HG03159 (cell line): ENCODE measurements at regions not wholly inside any gene's neighbourhood (a gene's known extent, or its start where the extent isn't known, plus 50 kb on each side); places are given as distances from the start of the nearest gene placed in this dataset.
"Not testable (repeated sequence)": the region's sequence is repeated elsewhere in the genome, so short reads cannot be mapped to it uniquely, and the experiment has no call there.

Experiments
- ATAC-seq: cut with Tn5 transposase; IDR thresholded peaks from one replicate; pipeline ENCODE4 v1.9.1; 2021; ENCODE audit warnings: mild to moderate bottlenecking, moderate library complexity; ENCODE audit not compliant: unreplicated experiment

GRCh38 chr2:87196720-87197388, 175.2 kb upstream of the PLGLB1 start:
- ATAC-seq: not testable (repeated sequence)

DNA sequence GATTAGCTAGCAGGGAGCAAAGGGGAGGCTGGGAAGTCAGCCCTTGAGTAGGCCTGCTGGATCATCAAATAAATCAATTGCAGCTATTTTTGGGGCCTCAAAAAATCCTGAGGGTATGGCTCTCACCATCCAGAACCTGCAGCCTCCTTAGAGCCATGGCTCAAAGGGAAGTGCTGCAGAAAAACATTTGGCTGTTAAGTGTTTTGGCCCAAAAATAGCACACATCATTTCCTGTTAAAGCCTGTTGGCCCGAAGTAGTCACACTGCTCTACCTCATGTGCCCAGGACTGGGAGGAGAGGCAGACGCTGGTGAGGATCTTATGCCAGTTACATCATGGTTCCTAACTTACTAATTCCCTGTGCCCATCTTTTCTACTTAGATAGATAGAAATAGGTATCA, 176.8 kb upstream of the PLGLB1 start:
- ATAC-seq: not testable (repeated sequence)

DNA sequence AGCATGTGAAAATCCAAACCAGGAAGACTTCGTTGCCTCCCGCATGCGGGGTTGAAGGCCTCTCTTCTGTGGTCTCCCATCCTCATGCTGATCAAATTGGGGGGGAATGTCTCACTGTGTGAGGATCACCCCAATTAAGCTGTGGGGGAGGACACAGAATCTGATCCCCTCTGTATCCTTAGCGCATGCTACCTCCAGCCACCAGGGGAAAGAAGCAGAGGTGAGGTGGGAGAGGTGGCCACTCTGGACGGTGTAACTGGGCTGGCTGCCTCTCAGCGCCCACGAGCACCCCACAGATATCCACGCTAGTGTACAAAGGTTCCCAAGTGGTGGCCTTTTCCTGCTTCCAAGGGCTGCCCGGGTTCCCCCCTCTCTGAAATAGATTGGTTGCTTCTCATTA, 177.6 kb upstream of the PLGLB1 start:
- not testable (repeated sequence) for ATAC-seq

DNA sequence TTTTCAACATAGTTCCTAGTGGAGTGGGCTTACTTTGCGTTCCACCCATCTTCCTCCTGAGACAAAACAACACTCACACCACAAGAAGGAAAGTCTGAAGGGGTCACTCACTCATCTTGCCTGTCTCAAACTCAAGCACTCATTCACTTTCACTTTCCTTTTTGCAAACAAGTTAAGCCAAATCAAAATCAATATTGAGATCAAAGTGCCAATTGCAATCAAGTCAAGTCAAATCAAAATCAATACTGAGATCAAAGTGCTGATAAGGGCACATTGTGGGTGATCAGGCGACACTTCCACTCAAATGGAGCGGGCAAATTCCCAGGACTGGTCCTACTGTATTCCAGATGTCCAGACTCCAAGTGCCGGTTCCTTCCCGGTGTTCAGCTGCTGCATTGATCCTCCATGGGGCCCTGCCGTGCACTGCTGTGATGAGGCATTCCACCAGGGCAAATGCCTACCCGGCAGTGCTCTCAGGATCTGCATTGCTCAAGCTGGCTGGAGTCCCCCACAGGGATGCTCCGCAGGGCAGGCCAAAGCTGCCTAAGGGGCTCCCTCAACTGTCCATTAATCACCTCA, 183.0 kb upstream of the PLGLB1 start:
- not testable (repeated sequence) for ATAC-seq

- not testable (repeated sequence) for ATAC-seq
Measured at GRCh38 chr2:87212938-87213337, 191.3 kb upstream of the PLGLB1 start.

- not testable (repeated sequence) for ATAC-seq
Measured at GRCh38 chr2:87217005-87217404, 195.4 kb upstream of the PLGLB1 start.

DNA sequence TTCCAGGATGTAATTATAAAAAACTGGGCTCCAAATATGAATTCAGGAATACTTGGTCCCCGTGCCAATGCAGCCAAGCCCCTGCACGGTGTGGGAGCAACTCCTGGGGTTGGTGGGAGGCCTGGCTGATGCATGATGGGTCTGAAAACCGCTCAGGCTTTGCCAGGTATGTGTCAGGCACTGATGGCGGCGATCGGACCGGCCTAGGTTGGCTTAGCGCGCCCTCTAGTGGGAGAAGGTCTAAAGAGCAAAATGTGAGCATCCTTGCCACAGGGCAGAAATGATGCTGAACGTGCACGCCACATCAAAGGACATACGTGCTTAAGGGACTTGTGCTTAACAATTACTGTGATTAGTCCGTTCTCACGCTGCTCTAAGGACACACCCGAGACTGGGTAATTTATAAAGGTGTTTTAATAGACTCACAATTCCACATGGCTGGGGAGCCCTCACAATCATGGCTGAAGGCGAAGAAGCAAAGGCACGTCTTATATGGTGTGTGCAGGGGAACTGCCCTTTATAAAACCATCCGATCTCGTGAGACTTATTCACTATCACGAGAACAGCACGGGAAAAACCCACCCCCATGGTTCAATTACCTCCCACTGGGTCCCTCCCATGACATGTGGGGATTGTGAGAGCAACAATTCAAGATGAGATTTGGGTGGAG, 196.2 kb upstream of the PLGLB1 start:
- ATAC-seq: not testable (repeated sequence)

DNA sequence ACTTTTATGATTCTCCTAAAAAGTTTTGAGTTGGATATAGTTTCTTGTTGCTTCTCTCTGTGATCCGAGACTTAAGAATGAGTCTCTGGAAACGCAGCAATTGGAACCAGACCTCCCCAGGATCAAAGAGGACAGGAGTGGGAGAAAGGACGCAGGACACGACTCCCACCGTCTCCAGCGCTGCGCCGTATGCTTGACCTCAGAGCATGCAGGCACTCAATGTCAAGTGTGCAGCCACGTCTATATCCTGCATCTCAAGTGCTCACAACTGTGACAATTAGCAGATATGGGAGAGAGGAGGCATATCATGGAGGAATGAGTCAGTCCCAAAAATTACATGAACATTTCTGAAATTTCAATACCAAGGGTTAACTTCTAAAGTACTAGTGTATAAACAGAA, 199.0 kb upstream of the PLGLB1 start:
- ATAC-seq: not testable (repeated sequence)

- not testable (repeated sequence) for ATAC-seq
Measured at GRCh38 chr2:87222131-87222530, 200.5 kb upstream of the PLGLB1 start.

DNA sequence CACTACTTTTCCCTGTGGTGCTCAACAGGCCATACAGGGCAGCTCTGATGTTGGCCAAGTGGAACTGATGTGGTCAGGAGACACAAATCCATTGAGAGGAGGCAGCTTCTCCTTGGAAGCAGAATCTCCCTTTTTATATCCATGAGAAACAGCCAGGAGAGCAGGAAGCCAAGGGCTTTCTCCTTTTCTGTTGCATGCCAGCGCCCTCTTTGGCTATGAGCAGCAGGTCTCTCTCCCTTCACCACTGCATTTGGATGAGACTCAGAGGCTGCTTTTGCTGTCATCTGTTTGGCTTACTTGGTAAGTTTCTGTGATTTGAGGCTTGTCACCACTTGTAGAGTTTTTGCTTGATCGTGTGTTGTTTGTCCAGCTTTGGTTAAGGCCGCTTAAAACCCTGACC, 202.2 kb upstream of the PLGLB1 start:
- ATAC-seq: not testable (repeated sequence)

DNA sequence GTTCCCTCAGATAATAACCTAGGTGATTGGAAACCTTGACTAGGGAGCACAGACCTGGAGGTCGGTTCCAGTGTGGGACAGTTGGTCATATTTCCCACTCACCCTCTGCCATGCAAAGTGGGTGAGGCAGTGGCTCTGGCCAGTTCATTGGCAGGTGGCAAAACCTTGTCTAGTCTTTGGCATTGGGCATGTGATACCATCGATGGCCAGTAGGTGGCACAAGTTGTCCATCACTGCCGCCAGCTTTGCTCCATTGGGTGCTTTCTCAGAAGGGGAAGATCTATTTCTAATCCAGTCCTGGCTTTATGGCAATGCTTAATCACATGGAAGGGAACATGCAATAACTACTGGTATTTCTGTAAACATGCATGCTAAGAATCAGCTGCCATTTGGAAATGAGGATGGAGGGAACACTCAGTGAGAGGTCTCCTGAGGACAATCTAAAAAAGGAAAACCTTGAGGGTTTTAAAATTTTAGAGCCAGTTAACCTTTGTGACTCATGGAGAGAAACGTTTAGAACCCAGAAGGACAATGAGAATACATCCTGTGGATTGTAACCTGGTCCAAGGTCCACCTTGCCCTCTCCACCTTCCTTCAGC, 207.5 kb upstream of the PLGLB1 start:
- ATAC-seq: not testable (repeated sequence)

GRCh38 chr2:87229964-87230363, 208.3 kb upstream of the PLGLB1 start:
- not testable (repeated sequence) for ATAC-seq

DNA sequence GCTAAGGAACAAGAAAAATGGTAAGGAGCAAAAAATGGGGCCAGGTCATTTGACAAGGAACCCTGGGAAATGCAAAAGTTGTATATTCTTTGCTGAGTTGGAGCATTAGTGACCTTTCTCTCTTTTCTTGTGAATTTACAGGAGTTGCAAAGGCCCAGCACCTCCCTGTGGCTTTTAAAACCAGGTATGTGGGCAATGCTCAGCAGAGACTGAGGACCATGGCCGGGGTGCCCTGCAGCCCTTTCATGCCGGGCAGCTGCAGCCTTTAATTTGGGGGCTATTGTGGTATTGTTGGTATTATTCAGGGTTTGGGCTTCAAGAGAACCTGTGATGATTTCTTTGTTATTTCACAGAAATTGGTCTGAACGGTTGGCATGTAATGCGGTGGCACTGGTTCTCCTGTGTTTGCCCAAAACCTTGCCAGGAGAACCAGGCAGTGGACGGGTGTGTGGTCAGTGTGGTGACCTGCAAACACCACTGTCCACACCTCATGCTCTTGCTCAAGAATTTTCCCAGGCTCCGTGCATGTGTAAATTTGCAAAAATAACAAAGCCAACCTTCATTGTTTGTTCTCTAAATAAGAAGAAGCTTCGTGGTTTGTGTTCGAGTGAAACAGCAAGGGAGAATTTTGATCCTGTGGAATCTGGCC, 213.8 kb upstream of the PLGLB1 start:
- not testable (repeated sequence) for ATAC-seq

- ATAC-seq: not testable (repeated sequence)
Measured at GRCh38 chr2:87237570-87238336, 216.1 kb upstream of the PLGLB1 start.

DNA sequence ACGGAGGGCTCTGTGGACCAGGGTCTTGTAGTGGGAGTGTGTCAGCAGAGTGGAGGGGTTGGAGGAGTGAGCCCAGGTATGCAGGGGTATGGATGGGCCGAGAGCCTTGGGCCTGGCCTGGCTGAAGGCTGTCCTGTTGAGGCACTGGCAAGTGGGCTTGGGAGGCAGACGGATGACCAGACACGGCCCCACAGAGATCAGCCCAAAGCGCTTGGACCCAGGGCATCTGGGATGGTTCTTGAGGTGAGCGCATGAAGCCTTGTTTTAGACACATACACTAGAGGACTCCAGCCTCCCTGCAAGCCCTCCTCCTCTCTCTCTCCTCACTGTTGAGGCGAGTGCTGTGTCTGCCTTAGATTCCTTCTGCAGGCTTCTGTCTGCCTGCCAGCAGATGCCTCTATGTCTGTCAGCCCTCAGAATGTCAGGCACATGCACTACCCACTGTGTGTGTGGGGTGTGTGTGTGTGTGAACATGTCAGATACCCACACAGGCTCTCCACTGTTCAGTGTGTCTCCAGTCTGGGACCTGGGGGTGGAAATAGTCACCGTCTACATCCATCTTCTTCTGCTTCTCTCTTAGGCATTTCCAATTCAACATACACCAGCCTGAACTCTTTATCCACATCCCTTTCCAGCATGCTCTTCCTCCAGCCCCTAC, 218.0 kb upstream of the PLGLB1 start:
- ATAC-seq: not testable (repeated sequence)

- not testable (repeated sequence) for ATAC-seq
Measured at GRCh38 chr2:87246066-87246717, 224.5 kb upstream of the PLGLB1 start.

- not testable (repeated sequence) for ATAC-seq
Measured at GRCh38 chr2:87252046-87252445, 230.4 kb upstream of the PLGLB1 start.

DNA sequence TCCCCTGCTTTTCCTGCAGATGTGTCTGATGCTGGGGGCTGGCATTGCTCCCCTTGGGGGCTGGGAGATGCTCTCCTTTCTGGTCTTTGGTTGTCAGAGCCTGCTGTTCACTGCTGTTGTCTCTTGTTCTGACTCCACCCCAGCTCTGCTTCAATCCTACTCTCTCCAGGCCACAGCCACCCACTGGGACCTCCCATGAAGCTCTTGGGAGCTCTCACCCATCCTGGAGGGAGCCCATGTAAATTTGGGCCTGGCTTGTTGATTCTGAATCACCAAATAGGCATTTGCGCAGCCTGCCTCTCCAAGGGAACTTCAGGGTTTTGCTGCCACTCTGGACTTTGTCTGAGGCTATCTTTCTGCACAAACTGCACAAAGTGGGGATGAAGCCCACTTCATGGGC, 232.9 kb upstream of the PLGLB1 start:
- ATAC-seq: not testable (repeated sequence)

GRCh38 chr2:87255410-87255809, 233.8 kb upstream of the PLGLB1 start:
- ATAC-seq: not testable (repeated sequence)
